ENCODE measurements at regions not wholly inside any gene's neighbourhood (a gene's known extent, or its start where the extent isn't known, plus 50 kb on each side); places are given as distances from the start of the nearest gene placed in this dataset.

GRCh38 chr7:123366626-123367025 is 166.9 kb upstream of the SLC13A1 start:
- DNase-seq = no peak
- intact Hi-C loops (cut with micrococcal nuclease; ENCODE audit: unreplicated experiment) = loop anchor here (1.0 to 10.0 kb wide), 5 partner anchors 157 to 562 kb away; partner anchors contain the start of gene CADPS2
- BruUV-seq (replicated peaks) = no TSS peak
- no peaks in the 10 kb centered on the region for H3K9me3 Mint-ChIP-seq (ENCODE audit: low read depth, unreplicated experiment)
- no peaks in the 10 kb centered on the region for H3K27me3 Mint-ChIP-seq (ENCODE audit: unreplicated experiment)
- H3K4me3 Mint-ChIP-seq (ENCODE audit: low read depth, unreplicated experiment) = no peak overlapping the region
- no peak overlapping the region for H3K27ac Mint-ChIP-seq (ENCODE audit: unreplicated experiment)
- no peak for TF ChIP-seq CTCF (IDR thresholded peaks at IDR 0.05; ENCODE audit: unreplicated experiment)
- H3K4me1 Mint-ChIP-seq (ENCODE audit: low read depth, unreplicated experiment) = no peaks in the 10 kb centered on the region
- H3K36me3 Mint-ChIP-seq (ENCODE audit: insufficient read depth, unreplicated experiment) = no peaks in the 10 kb centered on the region
- CTCF ChIA-PET = interaction anchor here (1.1 to 2.3 kb wide), 5 partner anchors 157 to 816 kb away, joined by 3 to 28 read pairs (median 6); no protein-coding TSS in a partner anchor

- no peak overlapping the region for H3K27ac Mint-ChIP-seq (ENCODE audit: unreplicated experiment)
- no peaks in the 10 kb centered on the region for H3K9me3 Mint-ChIP-seq (ENCODE audit: low read depth, unreplicated experiment)
- no peaks in the 10 kb centered on the region for H3K4me1 Mint-ChIP-seq (ENCODE audit: low read depth, unreplicated experiment)
- H3K27me3 Mint-ChIP-seq (ENCODE audit: unreplicated experiment) = no peaks in the 10 kb centered on the region
- intact Hi-C loops (cut with micrococcal nuclease; ENCODE audit: unreplicated experiment) = loop anchor here (10.0 kb wide), 1 partner anchor 556 kb away; no protein-coding TSS in a partner anchor
- no peak for DNase-seq
- H3K36me3 Mint-ChIP-seq (ENCODE audit: insufficient read depth, unreplicated experiment) = no peaks in the 10 kb centered on the region
- no peak for TF ChIP-seq CTCF (IDR thresholded peaks at IDR 0.05; ENCODE audit: unreplicated experiment)
- no peak overlapping the region for H3K4me3 Mint-ChIP-seq (ENCODE audit: low read depth, unreplicated experiment)
- BruUV-seq (replicated peaks) = no TSS peak
- CTCF ChIA-PET = no interaction called here
Observed at GRCh38 chr7:123360631-123361030, 160.9 kb upstream of the SLC13A1 start.

- no TSS peak for BruUV-seq (replicated peaks)
- no peak for DNase-seq
- CTCF ChIA-PET = no interaction called here
- Mint-ChIP-seq H3K36me3 (ENCODE audit: insufficient read depth, unreplicated experiment) (no peaks in the 10 kb centered on the region), H3K27me3 (ENCODE audit: unreplicated experiment) (no peaks in the 10 kb centered on the region), H3K27ac (ENCODE audit: unreplicated experiment) (no peak overlapping the region), H3K4me1 (ENCODE audit: low read depth, unreplicated experiment) (no peaks in the 10 kb centered on the region), H3K9me3 (ENCODE audit: low read depth, unreplicated experiment) (no peaks in the 10 kb centered on the region), H3K4me3 (ENCODE audit: low read depth, unreplicated experiment) (no peak overlapping the region)
- intact Hi-C loops (cut with micrococcal nuclease; ENCODE audit: unreplicated experiment) = no loop called here
- TF ChIP-seq CTCF (IDR thresholded peaks at IDR 0.05; ENCODE audit: unreplicated experiment) = no peak
Observed at GRCh38 chr7:123355576-123356190, 155.9 kb upstream of the SLC13A1 start.

GRCh38 chr7:123352973-123353372 is 153.2 kb upstream of the SLC13A1 start:
- H3K4me1 Mint-ChIP-seq (ENCODE audit: low read depth, unreplicated experiment) = no peaks in the 10 kb centered on the region
- DNase-seq = no peak
- no peaks in the 10 kb centered on the region for H3K9me3 Mint-ChIP-seq (ENCODE audit: low read depth, unreplicated experiment)
- H3K27ac Mint-ChIP-seq (ENCODE audit: unreplicated experiment) = no peak overlapping the region
- CTCF ChIA-PET = interaction anchor here (1.2 kb wide), 1 partner anchor 14 kb away, joined by 3 read pairs; no protein-coding TSS in a partner anchor
- intact Hi-C loops (cut with micrococcal nuclease; ENCODE audit: unreplicated experiment) = no loop called here
- H3K4me3 Mint-ChIP-seq (ENCODE audit: low read depth, unreplicated experiment) = no peak overlapping the region
- no peaks in the 10 kb centered on the region for H3K36me3 Mint-ChIP-seq (ENCODE audit: insufficient read depth, unreplicated experiment)
- H3K27me3 Mint-ChIP-seq (ENCODE audit: unreplicated experiment) = no peaks in the 10 kb centered on the region
- no peak for TF ChIP-seq CTCF (IDR thresholded peaks at IDR 0.05; ENCODE audit: unreplicated experiment)
- BruUV-seq (replicated peaks) = no TSS peak

Data from Calu3 (cell line).